ENCODE measurements at regions not wholly inside any gene's neighbourhood (a gene's known extent, or its start where the extent isn't known, plus 50 kb on each side); places are given as distances from the start of the nearest gene placed in this dataset.
"Not testable (repeated sequence)": the region's sequence is repeated elsewhere in the genome, so short reads cannot be mapped to it uniquely, and the experiment has no call there.

DNA sequence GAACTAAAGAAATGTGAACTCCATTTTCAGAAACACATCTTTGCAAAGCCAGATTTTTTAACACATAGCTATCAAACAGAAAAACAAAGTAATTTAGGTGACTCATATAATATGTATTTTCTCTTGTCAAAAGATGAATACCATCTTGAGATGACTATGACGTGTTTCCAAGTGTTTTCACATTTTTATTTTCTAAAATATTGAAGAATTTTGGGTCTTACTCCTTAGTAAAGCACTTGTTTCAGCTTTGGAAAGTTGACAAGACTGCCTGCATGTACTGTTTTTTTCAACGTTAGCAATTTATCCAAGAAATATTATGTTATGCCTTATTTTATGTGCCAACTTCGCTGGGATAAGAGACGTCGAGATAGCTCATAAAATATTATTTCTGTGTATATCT lies 733.9 kb upstream of the EPHA5 start:
- no peak for DNase-seq (ENCODE audit: low spot score)

- DNase-seq (ENCODE audit: low spot score) = no peak
These were observed 706.6 kb upstream of the EPHA5 start for GRCh38 chr4:66376921-66377320.

DNA sequence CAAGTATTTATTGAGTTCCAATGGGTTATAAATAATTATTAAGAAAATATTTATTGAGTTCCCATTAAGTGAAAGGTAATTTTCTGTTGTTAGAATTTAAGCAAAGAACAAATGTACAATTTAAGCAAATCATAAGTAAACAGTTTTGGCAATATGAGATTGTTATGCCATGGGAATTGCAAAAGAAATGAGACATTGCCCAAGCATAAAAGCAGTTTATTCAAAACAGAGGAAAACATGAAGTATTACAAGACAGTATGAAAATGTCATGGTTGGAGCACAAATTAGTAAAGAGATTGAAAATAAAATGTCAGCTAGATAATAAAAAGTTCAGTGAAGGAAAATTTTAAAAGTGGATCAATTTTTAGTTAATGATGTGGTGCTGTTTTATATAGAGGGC lies 706.1 kb upstream of the EPHA5 start:
- no peak for DNase-seq (ENCODE audit: low spot score)

- DNase-seq (ENCODE audit: low spot score) = no peak
These were observed 703.0 kb upstream of the EPHA5 start for GRCh38 chr4:66373268-66373667.

GRCh38 chr4:66372706-66373105 lies 702.4 kb upstream of the EPHA5 start:
- DNase-seq (ENCODE audit: low spot score) = no peak

GRCh38 chr4:66367043-66367660 lies 696.9 kb upstream of the EPHA5 start:
- DNase-seq (ENCODE audit: low spot score) = no peak

DNA sequence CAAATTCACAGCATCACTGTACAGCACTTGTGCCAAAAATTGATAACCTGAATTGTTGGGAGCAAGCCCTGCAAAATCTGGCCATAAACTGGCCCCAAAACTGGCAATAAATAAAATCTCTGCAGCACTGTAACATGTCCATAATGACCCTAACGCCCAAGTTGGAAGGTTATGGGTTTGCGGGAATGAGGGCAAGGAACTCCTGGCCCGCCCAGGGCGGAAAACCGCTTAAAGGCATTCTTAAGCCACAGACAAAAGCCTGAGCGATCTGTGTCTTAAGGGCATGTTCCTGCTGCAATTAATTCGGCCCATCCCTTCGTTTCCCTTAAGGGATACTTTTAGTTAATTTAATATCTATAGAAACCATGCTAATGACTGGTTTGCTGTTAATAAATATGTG lies 690.1 kb upstream of the EPHA5 start:
- not testable (repeated sequence) for DNase-seq (ENCODE audit: low spot score)

- DNase-seq (ENCODE audit: low spot score) = no peak
These were observed 687.0 kb upstream of the EPHA5 start for GRCh38 chr4:66357316-66357715.

DNA sequence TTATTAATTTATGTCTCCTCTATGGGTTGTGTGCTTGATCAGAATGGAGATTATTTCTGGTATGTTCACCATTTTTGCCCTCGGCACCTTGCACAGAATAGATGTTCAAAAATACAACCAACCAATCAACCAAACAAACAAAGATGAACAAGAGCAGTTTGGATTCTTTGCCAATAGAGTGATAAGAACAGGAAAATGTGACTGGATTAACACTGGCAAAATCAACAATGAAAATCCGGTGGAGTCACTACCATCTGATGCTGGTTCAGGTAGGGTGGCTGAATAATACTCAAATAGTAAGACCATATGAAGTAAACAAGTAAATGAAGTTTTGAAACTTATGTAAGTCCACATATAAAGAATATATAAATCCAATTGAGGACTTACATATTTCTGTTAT lies 685.0 kb upstream of the EPHA5 start:
- no peak for DNase-seq (ENCODE audit: low spot score)

GRCh38 chr4:66351761-66352160 lies 681.5 kb upstream of the EPHA5 start:
- DNase-seq (ENCODE audit: low spot score) = no peak

GRCh38 chr4:66340286-66340893 lies 670.1 kb upstream of the EPHA5 start:
- DNase-seq (ENCODE audit: low spot score) = no peak

GRCh38 chr4:66339007-66339406 lies 668.7 kb upstream of the EPHA5 start:
- DNase-seq (ENCODE audit: low spot score) = no peak

DNA sequence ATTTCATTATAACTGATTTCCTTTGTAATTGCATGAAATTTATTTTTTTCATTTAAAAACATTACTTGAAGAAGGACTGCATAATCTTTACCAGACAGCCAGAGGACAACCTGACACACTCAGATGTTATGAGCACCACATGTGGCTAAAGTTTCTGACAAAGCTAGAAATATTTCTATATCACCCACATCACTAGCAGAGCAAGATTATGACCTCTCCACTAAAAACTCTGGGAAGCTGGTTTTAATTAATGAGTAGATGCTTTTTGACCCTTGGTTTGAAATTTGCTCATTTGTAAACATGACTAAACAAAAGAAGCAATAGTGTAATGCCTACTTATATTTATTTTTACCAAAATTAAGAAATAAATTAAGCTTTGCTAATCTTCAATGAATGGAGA lies 661.5 kb upstream of the EPHA5 start:
- no peak for DNase-seq (ENCODE audit: low spot score)

- DNase-seq (ENCODE audit: low spot score) = no peak
These were observed 659.8 kb upstream of the EPHA5 start for GRCh38 chr4:66330125-66330524.

DNA sequence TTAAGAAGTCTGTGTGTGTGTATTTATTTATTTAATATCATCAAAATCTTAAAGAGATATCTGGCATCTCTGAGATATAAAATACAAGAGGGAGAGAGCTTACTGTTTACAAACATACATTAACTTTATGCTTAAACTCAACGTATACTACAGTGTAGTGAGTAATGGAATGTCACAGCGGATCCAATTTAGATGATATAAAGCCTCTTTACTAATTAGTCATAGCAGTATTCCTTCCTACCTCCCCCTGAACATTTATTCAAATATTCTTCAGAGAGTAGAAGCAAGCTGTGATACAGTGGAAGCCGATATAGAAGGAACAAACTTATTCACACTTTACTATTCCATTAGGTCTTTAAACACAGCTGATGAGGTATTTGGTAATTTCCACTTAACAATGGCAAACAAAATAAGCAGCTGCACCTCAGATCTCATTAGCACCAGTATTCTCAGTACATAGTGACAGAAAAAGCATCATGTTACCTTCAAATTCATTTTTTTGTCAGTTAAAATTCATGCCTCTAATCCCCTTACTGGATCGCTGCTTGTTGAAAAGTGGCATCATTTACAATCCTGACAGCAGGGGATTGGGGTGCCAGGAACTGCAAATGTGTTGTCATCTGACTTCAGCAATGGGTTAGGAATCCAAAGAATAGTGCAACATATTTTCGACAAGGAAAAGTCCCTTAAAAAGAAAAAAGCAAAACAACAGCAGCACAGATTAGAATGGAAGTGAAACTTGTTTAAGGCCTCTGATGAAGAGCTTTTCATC lies 658.7 kb upstream of the EPHA5 start:
- DNase-seq (ENCODE audit: low spot score) = no peak

GRCh38 chr4:66307641-66308438 lies 637.6 kb upstream of the EPHA5 start:
- no peak for DNase-seq (ENCODE audit: low spot score)

- no peak for DNase-seq (ENCODE audit: low spot score)
These were observed 630.1 kb upstream of the EPHA5 start for GRCh38 chr4:66300336-66300934.

GRCh38 chr4:66298569-66298968 lies 628.3 kb upstream of the EPHA5 start:
- DNase-seq (ENCODE audit: low spot score) = no peak

DNA sequence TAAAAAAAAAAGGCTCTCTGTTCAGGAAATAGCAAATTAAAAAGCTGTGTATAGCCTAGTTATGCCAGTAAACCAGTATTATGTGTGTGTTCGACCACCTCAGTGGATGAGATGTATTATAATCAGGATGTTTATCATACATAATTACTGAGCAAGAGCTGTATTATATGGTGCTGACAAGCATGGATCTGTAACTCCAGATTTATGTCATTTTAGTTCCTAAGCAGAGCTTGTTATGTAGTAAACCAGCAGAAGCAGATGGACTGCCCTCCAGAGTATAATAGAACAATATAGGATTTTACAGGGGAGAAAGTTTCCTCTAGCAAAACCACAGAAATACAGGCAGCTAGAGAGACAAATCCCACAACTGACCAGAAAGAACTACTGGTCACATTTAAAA lies 627.4 kb upstream of the EPHA5 start:
- DNase-seq (ENCODE audit: low spot score) = no peak

DNA sequence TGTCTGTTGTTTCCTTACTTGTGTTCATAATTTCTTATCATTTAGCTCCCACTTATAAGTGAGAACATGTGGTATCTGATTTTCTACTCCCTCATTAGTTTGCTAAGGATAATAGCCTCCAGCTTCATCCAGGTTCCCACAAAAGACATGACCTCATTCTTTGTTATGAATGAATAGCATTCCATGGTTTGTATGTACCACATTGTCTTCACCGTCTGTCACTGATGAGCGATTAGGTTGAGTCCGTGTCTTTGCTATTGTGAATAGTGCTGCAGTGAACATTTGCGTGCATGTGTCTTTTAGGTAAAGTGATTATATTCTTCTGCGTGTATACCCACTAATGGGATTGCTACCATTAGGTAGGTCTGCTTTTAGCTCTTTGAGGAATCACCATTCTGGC lies 624.3 kb upstream of the EPHA5 start:
- no peak for DNase-seq (ENCODE audit: low spot score)

DNA sequence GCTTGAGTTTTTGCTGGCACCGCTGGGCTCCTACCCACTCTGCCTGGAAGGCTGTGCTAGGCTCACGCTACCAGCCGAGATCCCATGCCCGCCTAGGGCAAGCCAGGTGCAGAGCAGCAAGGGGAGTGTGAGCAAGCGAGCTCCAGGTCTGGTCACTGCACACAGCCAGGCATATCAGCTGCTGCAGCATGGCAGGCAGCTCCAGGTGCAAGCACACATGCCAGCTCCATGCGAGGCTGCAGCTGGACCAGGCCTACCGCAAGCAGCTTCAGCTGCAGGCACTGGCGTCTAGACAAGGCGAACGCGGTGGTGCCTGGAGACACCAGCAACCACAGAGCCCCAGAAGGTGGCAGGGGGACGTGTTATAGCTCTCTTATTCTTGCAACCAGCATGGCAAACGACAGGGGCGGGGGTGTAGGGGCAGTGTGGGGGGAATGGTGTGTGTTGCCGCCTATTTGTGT lies 614.7 kb upstream of the EPHA5 start:
- DNase-seq (ENCODE audit: low spot score) = no peak

DNA sequence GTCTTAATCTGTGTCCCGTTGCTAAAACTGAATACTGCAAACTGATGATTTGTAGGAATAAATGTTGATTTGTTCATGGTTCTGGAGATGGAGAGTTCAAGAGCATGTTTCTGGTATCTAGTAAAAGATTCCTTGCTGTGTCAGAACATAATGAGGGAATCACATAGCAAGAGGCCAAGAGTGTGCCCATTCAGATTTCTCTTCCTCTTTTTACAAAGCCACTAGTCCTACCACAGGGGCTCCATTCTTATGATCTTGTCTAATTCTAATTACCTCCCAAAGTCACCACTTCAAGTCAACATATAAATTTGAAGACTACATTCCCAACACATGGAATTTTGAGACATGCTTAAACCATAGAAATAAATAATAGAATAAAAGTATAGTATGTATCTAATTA lies 608.8 kb upstream of the EPHA5 start:
- DNase-seq (ENCODE audit: low spot score) = no peak
